ENCODE measurements at regions not wholly inside any gene's neighbourhood (a gene's known extent, or its start where the extent isn't known, plus 50 kb on each side); places are given as distances from the start of the nearest gene placed in this dataset.
A peak's percentile ranks its signal among the peaks of the same experiment; 100 is the strongest.

GRCh38 chr2:188693771-188694170, 280.4 kb upstream of the COL3A1 start:
- Mint-ChIP-seq H3K9me3 (no peaks in the 10 kb centered on the region), H3K27ac (no peak overlapping the region), H3K27me3 (ENCODE audit: insufficient read depth, low read depth, poor library complexity) (no peaks in the 10 kb centered on the region), H3K4me3 (no peak overlapping the region), H3K36me3 (ENCODE audit: low read depth) (no peaks in the 10 kb centered on the region), H3K4me1 (peaks cover 24% of the 10 kb centered on the region)
- H4K20me1 ChIP-seq (replicated peaks; ENCODE audit: insufficient read depth) = no peaks in the 10 kb centered on the region
- ATAC-seq = peak; percentile 54
- H3K4me2 ChIP-seq = no peak overlapping the region
- no peak overlapping the region for H3K27ac ChIP-seq (ENCODE audit: low read depth)
- H3K79me2 ChIP-seq (replicated peaks; ENCODE audit: insufficient read depth) = no peaks in the 10 kb centered on the region
- TF ChIP-seq, protein P1, sequence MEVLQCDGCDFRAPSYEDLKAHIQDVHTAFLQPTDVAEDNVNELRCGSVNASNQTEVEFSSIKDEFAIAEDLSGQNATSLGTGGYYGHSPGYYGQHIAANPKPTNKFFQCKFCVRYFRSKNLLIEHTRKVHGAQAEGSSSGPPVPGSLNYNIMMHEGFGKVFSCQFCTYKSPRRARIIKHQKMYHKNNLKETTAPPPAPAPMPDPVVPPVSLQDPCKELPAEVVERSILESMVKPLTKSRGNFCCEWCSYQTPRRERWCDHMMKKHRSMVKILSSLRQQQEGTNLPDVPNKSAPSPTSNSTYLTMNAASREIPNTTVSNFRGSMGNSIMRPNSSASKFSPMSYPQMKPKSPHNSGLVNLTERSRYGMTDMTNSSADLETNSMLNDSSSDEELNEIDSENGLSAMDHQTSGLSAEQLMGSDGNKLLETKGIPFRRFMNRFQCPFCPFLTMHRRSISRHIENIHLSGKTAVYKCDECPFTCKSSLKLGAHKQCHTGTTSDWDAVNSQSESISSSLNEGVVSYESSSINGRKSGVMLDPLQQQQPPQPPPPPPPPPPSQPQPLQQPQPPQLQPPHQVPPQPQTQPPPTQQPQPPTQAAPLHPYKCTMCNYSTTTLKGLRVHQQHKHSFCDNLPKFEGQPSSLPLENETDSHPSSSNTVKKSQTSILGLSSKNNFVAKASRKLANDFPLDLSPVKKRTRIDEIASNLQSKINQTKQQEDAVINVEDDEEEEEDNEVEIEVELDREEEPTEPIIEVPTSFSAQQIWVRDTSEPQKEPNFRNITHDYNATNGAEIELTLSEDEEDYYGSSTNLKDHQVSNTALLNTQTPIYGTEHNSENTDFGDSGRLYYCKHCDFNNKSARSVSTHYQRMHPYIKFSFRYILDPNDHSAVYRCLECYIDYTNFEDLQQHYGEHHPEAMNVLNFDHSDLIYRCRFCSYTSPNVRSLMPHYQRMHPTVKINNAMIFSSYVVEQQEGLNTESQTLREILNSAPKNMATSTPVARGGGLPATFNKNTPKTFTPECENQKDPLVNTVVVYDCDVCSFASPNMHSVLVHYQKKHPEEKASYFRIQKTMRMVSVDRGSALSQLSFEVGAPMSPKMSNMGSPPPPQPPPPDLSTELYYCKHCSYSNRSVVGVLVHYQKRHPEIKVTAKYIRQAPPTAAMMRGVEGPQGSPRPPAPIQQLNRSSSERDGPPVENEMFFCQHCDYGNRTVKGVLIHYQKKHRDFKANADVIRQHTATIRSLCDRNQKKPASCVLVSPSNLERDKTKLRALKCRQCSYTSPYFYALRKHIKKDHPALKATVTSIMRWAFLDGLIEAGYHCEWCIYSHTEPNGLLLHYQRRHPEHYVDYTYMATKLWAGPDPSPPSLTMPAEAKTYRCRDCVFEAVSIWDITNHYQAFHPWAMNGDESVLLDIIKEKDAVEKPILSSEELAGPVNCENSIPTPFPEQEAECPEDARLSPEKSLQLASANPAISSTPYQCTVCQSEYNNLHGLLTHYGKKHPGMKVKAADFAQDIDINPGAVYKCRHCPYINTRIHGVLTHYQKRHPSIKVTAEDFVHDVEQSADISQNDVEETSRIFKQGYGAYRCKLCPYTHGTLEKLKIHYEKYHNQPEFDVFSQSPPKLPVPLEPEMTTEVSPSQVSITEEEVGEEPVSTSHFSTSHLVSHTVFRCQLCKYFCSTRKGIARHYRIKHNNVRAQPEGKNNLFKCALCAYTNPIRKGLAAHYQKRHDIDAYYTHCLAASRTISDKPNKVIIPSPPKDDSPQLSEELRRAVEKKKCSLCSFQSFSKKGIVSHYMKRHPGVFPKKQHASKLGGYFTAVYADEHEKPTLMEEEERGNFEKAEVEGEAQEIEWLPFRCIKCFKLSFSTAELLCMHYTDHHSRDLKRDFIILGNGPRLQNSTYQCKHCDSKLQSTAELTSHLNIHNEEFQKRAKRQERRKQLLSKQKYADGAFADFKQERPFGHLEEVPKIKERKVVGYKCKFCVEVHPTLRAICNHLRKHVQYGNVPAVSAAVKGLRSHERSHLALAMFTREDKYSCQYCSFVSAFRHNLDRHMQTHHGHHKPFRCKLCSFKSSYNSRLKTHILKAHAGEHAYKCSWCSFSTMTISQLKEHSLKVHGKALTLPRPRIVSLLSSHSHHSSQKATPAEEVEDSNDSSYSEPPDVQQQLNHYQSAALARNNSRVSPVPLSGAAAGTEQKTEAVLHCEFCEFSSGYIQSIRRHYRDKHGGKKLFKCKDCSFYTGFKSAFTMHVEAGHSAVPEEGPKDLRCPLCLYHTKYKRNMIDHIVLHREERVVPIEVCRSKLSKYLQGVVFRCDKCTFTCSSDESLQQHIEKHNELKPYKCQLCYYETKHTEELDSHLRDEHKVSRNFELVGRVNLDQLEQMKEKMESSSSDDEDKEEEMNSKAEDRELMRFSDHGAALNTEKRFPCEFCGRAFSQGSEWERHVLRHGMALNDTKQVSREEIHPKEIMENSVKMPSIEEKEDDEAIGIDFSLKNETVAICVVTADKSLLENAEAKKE (CRISPR knock-in tag; IDR thresholded peaks at IDR 0.05) = no peak
- no peak for TF ChIP-seq JUNB (IDR thresholded peaks at IDR 0.05; ENCODE audit: unreplicated experiment)
- H3K4me3 ChIP-seq = no peak overlapping the region
- H2AFZ ChIP-seq = peak overlapping the region; percentile 76
- peaks cover 14% of the 10 kb centered on the region for H3K4me1 ChIP-seq (ENCODE audit: insufficient read depth)
- H3F3A ChIP-seq (replicated peaks; ENCODE audit: low read depth) = no peaks in the 10 kb centered on the region
- no peaks in the 10 kb centered on the region for H3K9me2 ChIP-seq (ENCODE audit: insufficient read depth)
- DNase-seq (ENCODE audit: low spot score) = no peak
- no peaks in the 10 kb centered on the region for H3K27me3 ChIP-seq (ENCODE audit: insufficient read depth)
- no peaks in the 10 kb centered on the region for H3K36me3 ChIP-seq (ENCODE audit: insufficient read depth)

DNA sequence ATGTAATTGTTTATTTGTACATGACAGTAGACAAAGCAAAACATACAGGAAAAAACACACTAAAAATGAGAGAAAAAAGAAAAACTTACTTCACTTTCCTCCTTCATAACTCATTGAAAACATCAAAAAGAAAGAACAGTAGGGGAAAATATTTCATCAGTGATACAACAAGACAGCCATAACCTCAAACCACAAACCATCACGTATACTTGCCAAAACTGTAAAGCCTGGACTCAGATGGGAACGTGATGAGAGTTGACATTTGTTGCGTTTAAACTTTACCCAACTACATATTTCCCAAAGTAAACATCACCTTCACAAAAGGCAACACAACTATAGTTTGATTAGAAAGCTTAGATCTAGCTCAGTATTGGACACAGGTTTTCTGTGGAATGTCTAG, 278.2 kb upstream of the COL3A1 start:
- Histone ChIP-seq H3K27ac (ENCODE audit: low read depth) (no peak overlapping the region), H3F3A (replicated peaks; ENCODE audit: low read depth) (no peaks in the 10 kb centered on the region), H3K9me2 (ENCODE audit: insufficient read depth) (no peaks in the 10 kb centered on the region), H3K4me1 (ENCODE audit: insufficient read depth) (peaks cover 14% of the 10 kb centered on the region), H4K20me1 (replicated peaks; ENCODE audit: insufficient read depth) (no peaks in the 10 kb centered on the region), H3K27me3 (ENCODE audit: insufficient read depth) (no peaks in the 10 kb centered on the region), H3K4me2 (no peak overlapping the region), H3K79me2 (replicated peaks; ENCODE audit: insufficient read depth) (no peaks in the 10 kb centered on the region), H3K4me3 (no peak overlapping the region), H2AFZ (peak overlapping the region; percentile 29; the same call in 1 of the 2 replicates), H3K36me3 (ENCODE audit: insufficient read depth) (no peaks in the 10 kb centered on the region)
- Mint-ChIP-seq H3K36me3 (ENCODE audit: low read depth) (no peaks in the 10 kb centered on the region), H3K9me3 (no peaks in the 10 kb centered on the region), H3K27ac (no peak overlapping the region), H3K27me3 (ENCODE audit: insufficient read depth, low read depth, poor library complexity) (no peaks in the 10 kb centered on the region), H3K4me1 (peaks cover 24% of the 10 kb centered on the region), H3K4me3 (no peak overlapping the region)
- ATAC-seq (no peak), DNase-seq (ENCODE audit: low spot score) (no peak)
- TF ChIP-seq POLR2AphosphoS5 (IDR thresholded peaks at IDR 0.05; ENCODE audit: low read depth) = no peak
- TF ChIP-seq JUNB (IDR thresholded peaks at IDR 0.05; ENCODE audit: unreplicated experiment) = no peak
- TF ChIP-seq ZNF331 (CRISPR knock-in tag; IDR thresholded peaks at IDR 0.05; ENCODE audit: low read depth) = no peak
- TF ChIP-seq EZH2phosphoT487 (IDR thresholded peaks at IDR 0.05; ENCODE audit: unreplicated experiment) = no peak
- TF ChIP-seq CREB1 (CRISPR knock-in tag; IDR thresholded peaks at IDR 0.05; ENCODE audit: low read depth) = no peak
- no peak for TF ChIP-seq STAT1 (IDR thresholded peaks at IDR 0.05; ENCODE audit: unreplicated experiment)
- no peak for TF ChIP-seq NANOG (IDR thresholded peaks at IDR 0.05; ENCODE audit: borderline replicate concordance)
- no peak for TF ChIP-seq EZH2 (IDR thresholded peaks at IDR 0.05; ENCODE audit: low read depth, unreplicated experiment)
- no peak for TF ChIP-seq REST (IDR thresholded peaks at IDR 0.05; ENCODE audit: unreplicated experiment)
